Tibial nerve (tissue), 4 donors: ENCODE measurements at regions not wholly inside any gene's neighbourhood (a gene's known extent, or its start where the extent isn't known, plus 50 kb on each side); places are given as distances from the start of the nearest gene placed in this dataset.

Source experiments
- DNase-seq, 2 donors: peaks; one replicate each; pipeline ENCODE4 v3.0.0-alpha.2; 2019; ENCODE audit warnings: low spot score in 2 of 2
- H3K27ac ChIP-seq, 4 donors: fragments of 200-600 bp; sonication (generic) in 3 of 4; one replicate each; pipeline ENCODE4 v1.5.1; 2017 to 2019; ENCODE audit warnings: mild to moderate bottlenecking in 1 of 4
- H3K27me3 ChIP-seq, 2 donors: fragments of 200-600 bp; sonication (generic) in 1 of 2; one replicate each; pipeline versions ENCODE4 v1.5.1 to v1.6.0; 2017 to 2019
- H3K36me3 ChIP-seq, 3 donors: fragments of 200-600 bp; sonication (generic); one replicate each; pipeline ENCODE4 v1.5.1; 2018 to 2019
- H3K4me1 ChIP-seq, 4 donors: fragments of 200-600 bp; sonication (generic) in 3 of 4; one replicate each; pipeline ENCODE4 v1.5.1; 2017 to 2019
- H3K4me3 ChIP-seq, 4 donors: fragments of 200-600 bp; sonication (generic) in 3 of 4; one replicate each; pipeline ENCODE4 v1.5.1; 2017 to 2019; ENCODE audit warnings: mild to moderate bottlenecking in 1 of 4, moderate library complexity in 1 of 4
- H3K9me3 ChIP-seq, 4 donors: fragments of 200-600 bp; sonication (generic) in 3 of 4; one replicate each; pipeline ENCODE4 v1.5.1; 2017 to 2019
- EP300 ChIP-seq, 2 donors: sonication (generic); formaldehyde crosslinking; IDR thresholded peaks; one replicate each; pipeline ENCODE4 v1.6.1; 2017; ENCODE audit warnings: antibody characterized with exemption in 2 of 2, mild to moderate bottlenecking in 1 of 2
- POLR2A ChIP-seq, 2 donors: fragments of 450-650 bp; IDR thresholded peaks; one replicate each; pipeline ENCODE4 v1.6.1; 2017; ENCODE audit warnings: antibody characterized with exemption in 2 of 2, mild to moderate bottlenecking in 2 of 2, moderate library complexity in 2 of 2
- WGBS, 2 donors: methylation state at CpG; one replicate each; pipeline ENCODE4 v1.1.5; 2018; 5-methylcytosine and 5-hydroxymethylcytosine counted together
- TF ChIP-seq, protein P1 (sequence below), 5 experiments: fragments of 200-600 bp in 3 of 5; fragments of 450-650 bp in 2 of 5; sonication (generic) in 3 of 5; IDR thresholded peaks; one replicate each; pipeline ENCODE4 v1.5.1; 2016 to 2019; ENCODE audit warnings: antibody characterized with exemption in 5 of 5, mild to moderate bottlenecking in 3 of 5, moderate library complexity in 2 of 5

DNA sequence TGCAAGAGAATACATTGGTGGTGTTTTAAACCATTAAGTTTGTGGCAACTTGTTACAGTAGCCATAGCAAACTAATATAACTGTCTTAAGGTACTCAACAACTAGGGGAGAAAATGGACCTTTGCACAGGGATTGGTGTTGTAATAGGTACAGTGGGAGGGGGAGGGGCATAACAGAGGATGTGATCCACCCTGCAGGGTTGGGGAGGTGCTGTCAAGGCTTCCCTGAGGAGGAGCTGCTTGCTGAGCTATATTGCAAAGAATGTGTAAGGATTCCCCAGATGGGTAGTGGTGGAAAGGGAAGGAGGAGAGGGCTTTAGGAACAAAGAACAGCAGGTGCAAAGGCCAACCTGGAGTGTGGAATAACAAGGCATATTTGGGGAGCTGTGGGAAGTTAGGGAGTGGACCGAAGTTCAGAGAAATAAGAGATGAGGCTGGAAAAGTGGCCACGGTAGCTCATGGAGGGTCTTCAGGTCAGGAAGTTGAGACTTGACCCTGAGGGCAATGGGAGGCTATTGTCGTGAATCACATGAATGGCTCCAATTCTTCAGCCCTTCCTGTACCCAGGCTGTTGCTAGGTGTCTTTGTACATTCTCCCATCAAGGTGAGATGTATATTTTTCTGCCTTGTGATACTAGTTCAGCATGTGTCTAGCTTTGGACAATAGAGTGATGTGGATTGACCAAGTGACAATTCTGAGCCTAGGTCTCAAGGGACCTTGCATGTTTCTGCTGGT, 168.6 kb upstream of the CSF3R start:
- TF ChIP-seq, protein P1, sequence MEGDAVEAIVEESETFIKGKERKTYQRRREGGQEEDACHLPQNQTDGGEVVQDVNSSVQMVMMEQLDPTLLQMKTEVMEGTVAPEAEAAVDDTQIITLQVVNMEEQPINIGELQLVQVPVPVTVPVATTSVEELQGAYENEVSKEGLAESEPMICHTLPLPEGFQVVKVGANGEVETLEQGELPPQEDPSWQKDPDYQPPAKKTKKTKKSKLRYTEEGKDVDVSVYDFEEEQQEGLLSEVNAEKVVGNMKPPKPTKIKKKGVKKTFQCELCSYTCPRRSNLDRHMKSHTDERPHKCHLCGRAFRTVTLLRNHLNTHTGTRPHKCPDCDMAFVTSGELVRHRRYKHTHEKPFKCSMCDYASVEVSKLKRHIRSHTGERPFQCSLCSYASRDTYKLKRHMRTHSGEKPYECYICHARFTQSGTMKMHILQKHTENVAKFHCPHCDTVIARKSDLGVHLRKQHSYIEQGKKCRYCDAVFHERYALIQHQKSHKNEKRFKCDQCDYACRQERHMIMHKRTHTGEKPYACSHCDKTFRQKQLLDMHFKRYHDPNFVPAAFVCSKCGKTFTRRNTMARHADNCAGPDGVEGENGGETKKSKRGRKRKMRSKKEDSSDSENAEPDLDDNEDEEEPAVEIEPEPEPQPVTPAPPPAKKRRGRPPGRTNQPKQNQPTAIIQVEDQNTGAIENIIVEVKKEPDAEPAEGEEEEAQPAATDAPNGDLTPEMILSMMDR (IDR thresholded peaks at IDR 0.05) = no peak
- no peak for TF ChIP-seq EP300 (IDR thresholded peaks at IDR 0.05)
- no peak for DNase-seq
- no peaks in the 10 kb centered on the region for H3K36me3 ChIP-seq
- H3K27ac ChIP-seq = no peak overlapping the region
- no peaks in the 10 kb centered on the region for H3K9me3 ChIP-seq
- H3K4me3 ChIP-seq = no peak overlapping the region
- H3K27me3 ChIP-seq = no peaks in the 10 kb centered on the region
- H3K4me1 ChIP-seq = peaks cover 0 to 14% (median 2%) of the 10 kb centered on the region in 4 donors
- 67 to 75% methylated on average over 3 of the region's 3 CpGs for WGBS, 2 donors

DNA sequence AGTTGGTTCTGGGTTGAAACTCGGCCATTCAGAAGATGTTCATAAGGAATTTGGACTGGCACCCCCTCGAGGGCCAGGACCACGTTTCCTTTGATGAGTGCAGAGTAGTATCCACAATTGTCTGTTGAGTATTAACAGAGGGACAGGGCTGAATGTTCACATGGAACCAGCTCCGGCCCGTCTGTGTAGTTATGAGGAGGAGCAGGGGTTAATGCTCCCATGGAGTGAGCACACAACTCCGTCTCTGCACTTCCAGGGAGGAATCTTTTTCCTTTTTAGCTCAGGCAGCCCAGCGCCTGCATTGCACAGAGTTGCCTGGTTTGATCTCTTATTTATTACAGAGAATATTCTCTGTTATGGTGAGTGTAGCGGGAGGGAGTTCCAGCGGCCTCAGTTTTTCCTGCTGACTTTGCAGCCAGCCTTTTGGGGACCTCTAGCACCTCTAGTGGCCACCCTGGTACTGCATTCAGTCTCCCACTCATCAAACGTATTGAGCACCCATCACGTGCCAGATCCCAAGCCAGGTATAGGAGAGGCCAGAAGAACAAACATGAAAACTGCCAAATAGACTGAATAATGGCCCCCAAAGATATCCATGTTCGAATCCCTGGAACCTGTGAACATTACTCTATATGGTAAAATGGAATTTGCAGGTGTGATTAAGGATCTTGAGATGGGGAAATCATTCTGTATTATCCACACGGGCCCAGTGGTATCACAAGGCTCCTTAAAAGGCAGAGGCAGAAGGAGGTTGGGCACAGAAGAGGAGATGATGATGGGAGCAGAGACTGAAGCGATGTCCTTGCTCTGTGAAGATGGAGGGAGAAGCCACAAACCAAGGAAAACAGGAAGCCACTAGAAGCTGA, 167.7 kb upstream of the CSF3R start:
- TF ChIP-seq, protein P1 (IDR thresholded peaks at IDR 0.05) = peak; percentile 70 to 89 (median 82)
- TF ChIP-seq EP300 (IDR thresholded peaks at IDR 0.05) (no peak), POLR2A (IDR thresholded peaks at IDR 0.05) (no peak)
- 35 to 42% methylated on average over 14 of the region's 14 CpGs for WGBS, 2 donors
- Histone ChIP-seq H3K4me1 (peaks cover 0 to 14% (median 2%) of the 10 kb centered on the region in 4 donors), H3K4me3 (no peak overlapping the region), H3K9me3 (no peaks in the 10 kb centered on the region), H3K36me3 (no peaks in the 10 kb centered on the region), H3K27ac (no peak overlapping the region), H3K27me3 (no peaks in the 10 kb centered on the region)
- peak; percentile 34 to 77 for DNase-seq

DNA sequence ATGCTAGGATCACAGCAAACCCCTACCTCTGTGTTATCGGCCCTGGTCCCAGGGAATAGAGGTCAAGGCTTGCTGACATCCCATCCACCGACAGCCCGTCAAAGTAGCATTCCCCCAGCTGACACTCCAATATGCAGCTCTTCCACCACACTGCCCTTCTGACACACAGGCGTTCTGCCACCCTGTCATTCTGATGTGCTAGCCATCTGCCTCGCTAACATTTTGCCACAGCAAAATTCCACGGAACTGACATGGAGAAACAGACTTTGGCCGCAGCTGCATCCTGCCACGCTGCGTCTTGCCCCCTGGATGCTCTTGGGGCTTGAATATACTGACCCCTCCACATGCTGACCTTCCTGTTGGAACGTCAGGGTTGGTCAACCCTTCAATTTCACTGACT, 163.2 kb upstream of the CSF3R start:
- Histone ChIP-seq H3K27ac (no peak overlapping the region), H3K36me3 (no peaks in the 10 kb centered on the region), H3K4me3 (no peak overlapping the region), H3K27me3 (no peaks in the 10 kb centered on the region), H3K4me1 (no peaks in the 10 kb centered on the region), H3K9me3 (no peaks in the 10 kb centered on the region)
- TF ChIP-seq, protein P1 (IDR thresholded peaks at IDR 0.05) = no peak
- TF ChIP-seq EP300 (IDR thresholded peaks at IDR 0.05) (no peak), POLR2A (IDR thresholded peaks at IDR 0.05) (no peak)
- WGBS, 2 donors = 50 to 68% methylated on average over 10 of the region's 10 CpGs
- no peak for DNase-seq

DNA sequence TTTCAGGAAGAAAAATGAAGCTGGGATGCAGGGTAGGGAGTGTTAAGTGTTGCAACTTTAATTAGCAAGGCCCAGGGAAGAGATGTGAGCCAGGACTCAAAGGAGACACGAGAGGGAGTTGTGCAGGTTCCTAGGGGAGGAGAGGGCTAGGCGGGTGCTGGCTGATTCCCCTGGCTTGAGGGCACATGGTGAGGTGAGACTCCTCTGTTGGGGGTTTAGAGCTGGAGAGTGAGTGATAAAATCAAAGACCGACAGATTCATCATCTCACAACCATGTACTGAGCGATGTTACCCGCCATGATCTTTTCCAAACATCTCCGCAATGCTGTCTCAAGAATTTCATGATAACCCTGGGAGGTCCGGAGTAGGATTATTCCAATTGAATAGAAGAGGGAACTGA, 161.8 kb upstream of the CSF3R start:
- no peaks in the 10 kb centered on the region for H3K4me1 ChIP-seq
- H3K27me3 ChIP-seq = no peaks in the 10 kb centered on the region
- no peak for DNase-seq
- TF ChIP-seq, protein P1 (IDR thresholded peaks at IDR 0.05) = no peak
- TF ChIP-seq EP300 (IDR thresholded peaks at IDR 0.05) (no peak), POLR2A (IDR thresholded peaks at IDR 0.05) (no peak)
- H3K9me3 ChIP-seq = no peaks in the 10 kb centered on the region
- H3K4me3 ChIP-seq = no peak overlapping the region
- no peaks in the 10 kb centered on the region for H3K36me3 ChIP-seq
- no peak overlapping the region for H3K27ac ChIP-seq
- WGBS, 2 donors = 80 to 92% methylated on average over 7 of the region's 7 CpGs
